Activated CD8-positive, alpha-beta memory T cell treated with anti-CD3 and anti-CD28 coated beads for 48 hours (primary cell): ENCODE measurements at regions not wholly inside any gene's neighbourhood (a gene's known extent, or its start where the extent isn't known, plus 50 kb on each side); places are given as distances from the start of the nearest gene placed in this dataset.
"Not testable (repeated sequence)": the region's sequence is repeated elsewhere in the genome, so short reads cannot be mapped to it uniquely, and the experiment has no call there.

Experiments
- DNase-seq, 3 experiments: peaks; one replicate each; pipeline ENCODE4 v3.0.0-alpha.2; 2020; ENCODE audit warnings: low read depth in 2 of 3, low spot score in 2 of 3

GRCh38 chr7:131039355-131039762 is 288.3 kb upstream of the MKLN1 start:
- no peak for DNase-seq

- DNase-seq, result no peak
These were observed 287.8 kb upstream of the MKLN1 start for GRCh38 chr7:131039836-131040235.

- DNase-seq, result no peak
These were observed 287.2 kb upstream of the MKLN1 start for GRCh38 chr7:131040467-131040932.

GRCh38 chr7:131041012-131041695 is 286.5 kb upstream of the MKLN1 start:
- not testable (repeated sequence) for DNase-seq

- no peak for DNase-seq
These were observed 285.2 kb upstream of the MKLN1 start for GRCh38 chr7:131042269-131043160.

GRCh38 chr7:131045526-131045925 is 282.1 kb upstream of the MKLN1 start:
- DNase-seq, result no peak

GRCh38 chr7:131046246-131046645 is 281.4 kb upstream of the MKLN1 start:
- DNase-seq, result no peak

- DNase-seq, result no peak
These were observed 279.9 kb upstream of the MKLN1 start for GRCh38 chr7:131047651-131048304.

GRCh38 chr7:131051304-131051703 is 276.4 kb upstream of the MKLN1 start:
- DNase-seq, result no peak

GRCh38 chr7:131052285-131052904 is 275.3 kb upstream of the MKLN1 start:
- DNase-seq, result no peak

- DNase-seq, result no peak
These were observed 271.7 kb upstream of the MKLN1 start for GRCh38 chr7:131056007-131056406.

- DNase-seq, result no peak
These were observed 270.5 kb upstream of the MKLN1 start for GRCh38 chr7:131057015-131057793.

- DNase-seq, result no peak
These were observed 269.9 kb upstream of the MKLN1 start for GRCh38 chr7:131057794-131058070.

GRCh38 chr7:131058561-131059288 is 269.0 kb upstream of the MKLN1 start:
- DNase-seq, result not testable (repeated sequence)

GRCh38 chr7:131059401-131059800 is 268.3 kb upstream of the MKLN1 start:
- not testable (repeated sequence) for DNase-seq

GRCh38 chr7:131061158-131061557 is 266.5 kb upstream of the MKLN1 start:
- no peak for DNase-seq

GRCh38 chr7:131061818-131062217 is 265.9 kb upstream of the MKLN1 start:
- no peak for DNase-seq

GRCh38 chr7:131066635-131067034 is 261.0 kb upstream of the MKLN1 start:
- DNase-seq, result no peak

GRCh38 chr7:131067220-131067619 is 260.5 kb upstream of the MKLN1 start:
- DNase-seq, result no peak

- no peak for DNase-seq
These were observed 259.1 kb upstream of the MKLN1 start for GRCh38 chr7:131068604-131069021.
